Heart left ventricle (tissue), 16 donors: ENCODE measurements at regions not wholly inside any gene's neighbourhood (a gene's known extent, or its start where the extent isn't known, plus 50 kb on each side); places are given as distances from the start of the nearest gene placed in this dataset.

Experiments used
- ATAC-seq, 4 donors: fragments of 200-7000 bp; cut with Tn5 transposase; one replicate each; pipeline ENCODE4 v1.9.1; 2020 to 2022; ENCODE audit warnings: moderate library complexity in 4 of 4, mild to moderate bottlenecking in 3 of 4, moderate number of reproducible peaks in 1 of 4
- DNase-seq, 5 donors: peaks; one replicate each; pipeline ENCODE4 v3.0.0-alpha.2; 2020
- H3K27ac ChIP-seq, 12 donors: fragments of 200-600 bp; sonication (generic) in 4 of 12; one replicate each; pipeline versions ENCODE4 v1.5.0 to v1.8.0; 2016 to 2022; ENCODE audit warnings: mild to moderate bottlenecking in 2 of 12
- H3K27me3 ChIP-seq, 9 donors: fragments of 200-600 bp; sonication (generic) in 2 of 9; one replicate each; pipeline versions ENCODE4 v1.5.1 to v1.8.0; 2016 to 2022; ENCODE audit warnings: mild to moderate bottlenecking in 3 of 9
- H3K36me3 ChIP-seq, 9 donors: fragments of 200-600 bp; sonication (generic) in 2 of 9; one replicate each; pipeline versions ENCODE4 v1.5.0 to v1.8.0; 2018 to 2022; ENCODE audit warnings: mild to moderate bottlenecking in 2 of 9
- H3K4me1 ChIP-seq, 12 donors: fragments of 200-600 bp; sonication (generic) in 4 of 12; one replicate each; pipeline versions ENCODE4 v1.5.0 to v1.8.0; 2016 to 2022; ENCODE audit warnings: mild to moderate bottlenecking in 3 of 12
- H3K4me3 ChIP-seq, 12 donors: fragments of 200-600 bp; sonication (generic) in 4 of 12; one replicate each; pipeline versions ENCODE4 v1.5.0 to v1.8.0; 2017 to 2022; ENCODE audit warnings: mild to moderate bottlenecking in 9 of 12, moderate library complexity in 4 of 12
- H3K9me3 ChIP-seq, 12 donors: fragments of 200-600 bp; sonication (generic) in 4 of 12; one replicate each; pipeline versions ENCODE4 v1.5.0 to v1.8.0; 2016 to 2022; ENCODE audit warnings: mild to moderate bottlenecking in 1 of 12
- POLR2A ChIP-seq, 2 donors: fragments of 450-650 bp; IDR thresholded peaks; one replicate each; pipeline ENCODE4 v1.6.1; 2017; ENCODE audit warnings: antibody characterized with exemption in 2 of 2, mild to moderate bottlenecking in 2 of 2, moderate library complexity in 2 of 2
- WGBS, 4 donors: extraction: QIAGEN DNeasy Blood & Tissue Kit in 2 of 4; methylation state at CpG; one replicate each; pipeline versions ENCODE4 v1.1.5 to v1.1.7; 2013 to 2018; 5-methylcytosine and 5-hydroxymethylcytosine counted together
- intact Hi-C, 10 donors: fragments of 100-400 bp; cut with DNase I; formaldehyde crosslinking; loops; one replicate each; pipeline versions ENCODE4 v1.11.1 to v1.14.2; 2022
- TF ChIP-seq, protein P1 (sequence below), 12 donors: fragments of 200-600 bp; sonication (generic) in 4 of 12; IDR thresholded peaks; one replicate each; pipeline versions ENCODE4 v1.5.0 to v1.8.0; 2018 to 2022; ENCODE audit warnings: antibody characterized with exemption in 12 of 12, mild to moderate bottlenecking in 5 of 12
- donor health status: ischemic (EF 13 %, LVEDD 7.1; RV severe dilation, severe dysfunction).
- donor health status: healthy with polysubstance abuse.
- donor health status: DM: no; HTN: yes; CAD: no.
- donor health status: DM: no; HTN: no; CAD: no.
- donor health status: ischemic (EF 25% LVEDD 6.9; RV normal size, moderate dysfunction).
- donor health status: ischemic (EF 25% LVEDD 5.7; RV mildly dilated, moderate dysfunction).
- donor health status: healthy.
- donor health status: DM: yes; HTN: yes; CAD: no.
- donor health status: ischemic (EF 35%, LVEDD 5.7; RV mildly dilated, moderate dysfunction).
- donor health status: nonischemic (EF 11% LVEDD 7.7; RV severe dilation, severe dysfunction).
- donor health status: DM: yes; HTN: yes; CAD: no.
- donor health status: PGD.
- donor health status: ischemic (EF 29% LVEDD 5.4; RV normal size, mild dysfunction).
- donor health status: nonischemic (EF 23%, LVEDD 6.1; RV moderate dilation, normal function).

DNA sequence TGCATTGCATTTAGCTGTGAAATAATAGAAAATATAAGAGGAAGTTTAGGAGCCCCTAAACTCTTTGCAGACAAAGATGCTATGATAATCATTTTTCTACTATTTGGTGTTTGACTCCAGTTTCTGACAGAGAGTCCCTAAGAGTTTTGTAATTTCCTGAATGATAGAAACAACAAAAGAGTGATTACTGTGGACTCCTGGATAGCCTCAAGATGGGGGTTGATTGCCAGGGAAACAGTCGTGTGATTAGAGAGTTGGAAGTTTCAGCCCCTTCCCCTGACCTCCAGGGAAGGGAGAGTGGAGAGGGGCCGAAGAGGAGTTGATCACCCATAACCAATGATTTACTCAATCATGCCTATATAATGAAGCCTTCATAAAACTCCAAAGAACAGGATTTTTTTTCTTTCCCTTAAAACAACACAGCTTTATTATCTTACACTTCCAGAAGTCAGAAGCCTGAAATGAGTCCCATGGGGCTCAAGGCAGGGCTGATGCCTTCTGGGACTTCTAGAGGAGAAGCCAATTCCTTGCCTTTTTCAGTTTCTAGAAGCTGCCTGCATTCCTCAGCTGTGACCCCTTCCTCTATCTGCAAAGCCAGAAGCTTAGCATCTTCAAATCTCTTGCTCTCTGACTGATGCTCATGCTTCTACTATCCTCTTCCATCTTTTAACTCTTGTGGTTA, 292.3 kb upstream of the ZPLD1 start:
- no peak overlapping the region for H3K4me3 ChIP-seq
- DNase-seq (peak in 1 of 5 donors; percentile 35), ATAC-seq (peak in 2 of 4 donors; percentile 41 to 45)
- no peaks in the 10 kb centered on the region for H3K36me3 ChIP-seq
- WGBS, 4 donors: 39 to 63% (median 49%) methylated on average over 2 of the region's 2 CpGs
- no peaks in the 10 kb centered on the region for H3K9me3 ChIP-seq
- no peaks in the 10 kb centered on the region for H3K27me3 ChIP-seq
- intact Hi-C loops: no loop called here
- peak overlapping the region in 11 of 12 donors; percentile 28 to 77 (median 54) for H3K27ac ChIP-seq
- TF ChIP-seq, protein P1, sequence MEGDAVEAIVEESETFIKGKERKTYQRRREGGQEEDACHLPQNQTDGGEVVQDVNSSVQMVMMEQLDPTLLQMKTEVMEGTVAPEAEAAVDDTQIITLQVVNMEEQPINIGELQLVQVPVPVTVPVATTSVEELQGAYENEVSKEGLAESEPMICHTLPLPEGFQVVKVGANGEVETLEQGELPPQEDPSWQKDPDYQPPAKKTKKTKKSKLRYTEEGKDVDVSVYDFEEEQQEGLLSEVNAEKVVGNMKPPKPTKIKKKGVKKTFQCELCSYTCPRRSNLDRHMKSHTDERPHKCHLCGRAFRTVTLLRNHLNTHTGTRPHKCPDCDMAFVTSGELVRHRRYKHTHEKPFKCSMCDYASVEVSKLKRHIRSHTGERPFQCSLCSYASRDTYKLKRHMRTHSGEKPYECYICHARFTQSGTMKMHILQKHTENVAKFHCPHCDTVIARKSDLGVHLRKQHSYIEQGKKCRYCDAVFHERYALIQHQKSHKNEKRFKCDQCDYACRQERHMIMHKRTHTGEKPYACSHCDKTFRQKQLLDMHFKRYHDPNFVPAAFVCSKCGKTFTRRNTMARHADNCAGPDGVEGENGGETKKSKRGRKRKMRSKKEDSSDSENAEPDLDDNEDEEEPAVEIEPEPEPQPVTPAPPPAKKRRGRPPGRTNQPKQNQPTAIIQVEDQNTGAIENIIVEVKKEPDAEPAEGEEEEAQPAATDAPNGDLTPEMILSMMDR (IDR thresholded peaks at IDR 0.05): no peak
- no peak for TF ChIP-seq POLR2A (IDR thresholded peaks at IDR 0.05)
- H3K4me1 ChIP-seq: peaks cover 0 to 28% (median 12%) of the 10 kb centered on the region in 12 donors

DNA sequence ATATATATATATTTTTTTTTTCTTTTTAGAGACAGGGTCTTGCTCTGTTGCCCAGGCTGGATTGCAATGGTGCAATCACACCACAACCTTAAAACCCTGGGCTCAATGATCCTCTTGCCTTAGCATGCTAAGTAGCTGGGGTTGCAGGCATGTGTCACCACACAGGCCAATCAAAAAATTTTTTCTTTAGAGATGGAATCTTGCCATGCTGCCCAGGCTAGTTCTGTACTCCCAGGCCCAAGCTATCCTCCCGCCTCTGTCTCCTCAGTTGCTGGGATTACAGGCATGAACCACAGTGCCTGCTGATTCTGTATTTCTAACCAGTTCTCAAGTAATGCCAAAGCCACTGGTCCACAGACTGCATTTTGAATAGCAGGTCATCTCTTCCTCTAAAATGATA, 291.3 kb upstream of the ZPLD1 start:
- H3K27ac ChIP-seq: peak overlapping the region in 2 of 12 donors; percentile 25 to 31
- WGBS, 4 donors: 95 to 100% (median 97%) methylated on average over 1 of the region's 1 CpG
- no peaks in the 10 kb centered on the region for H3K36me3 ChIP-seq
- ATAC-seq (no peak), DNase-seq (no peak)
- no peaks in the 10 kb centered on the region for H3K9me3 ChIP-seq
- no peak overlapping the region for H3K4me3 ChIP-seq
- no peaks in the 10 kb centered on the region for H3K27me3 ChIP-seq
- peaks cover 0 to 28% (median 12%) of the 10 kb centered on the region in 12 donors for H3K4me1 ChIP-seq
- intact Hi-C loops: no loop called here
- TF ChIP-seq, protein P1 (IDR thresholded peaks at IDR 0.05): no peak
- TF ChIP-seq POLR2A (IDR thresholded peaks at IDR 0.05): no peak

DNA sequence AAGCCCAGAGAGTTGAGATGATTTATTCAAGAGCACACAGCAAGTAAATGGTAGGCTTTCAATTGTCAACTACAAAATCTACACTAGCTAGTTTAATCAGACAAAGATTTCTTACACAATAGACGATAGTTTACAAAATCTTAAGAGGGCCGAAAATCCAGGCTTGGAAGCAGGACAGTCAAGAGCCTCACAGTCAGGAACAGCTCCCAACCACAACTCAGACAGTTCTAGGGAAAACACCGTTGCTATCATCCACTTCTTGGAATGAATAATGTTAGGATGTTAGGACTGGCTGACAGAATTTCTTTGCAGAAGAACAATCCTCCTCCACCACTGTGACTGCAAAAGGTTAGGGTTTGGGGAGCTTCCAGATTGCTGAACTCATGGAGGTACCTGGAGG, 290.8 kb upstream of the ZPLD1 start:
- Histone ChIP-seq H3K27ac (peak overlapping the region in 2 of 12 donors; percentile 25 to 31), H3K4me3 (no peak overlapping the region), H3K9me3 (no peaks in the 10 kb centered on the region), H3K27me3 (no peaks in the 10 kb centered on the region), H3K4me1 (peaks cover 0 to 28% (median 12%) of the 10 kb centered on the region in 12 donors), H3K36me3 (no peaks in the 10 kb centered on the region)
- peak in 3 of 4 donors; percentile 17 to 32 (median 31) for ATAC-seq
- TF ChIP-seq POLR2A (IDR thresholded peaks at IDR 0.05): no peak
- TF ChIP-seq, protein P1 (IDR thresholded peaks at IDR 0.05): no peak
- no peak for DNase-seq
- intact Hi-C loops: no loop called here
- WGBS, 4 donors: 78 to 83% (median 79%) methylated on average over 3 of the region's 3 CpGs

DNA sequence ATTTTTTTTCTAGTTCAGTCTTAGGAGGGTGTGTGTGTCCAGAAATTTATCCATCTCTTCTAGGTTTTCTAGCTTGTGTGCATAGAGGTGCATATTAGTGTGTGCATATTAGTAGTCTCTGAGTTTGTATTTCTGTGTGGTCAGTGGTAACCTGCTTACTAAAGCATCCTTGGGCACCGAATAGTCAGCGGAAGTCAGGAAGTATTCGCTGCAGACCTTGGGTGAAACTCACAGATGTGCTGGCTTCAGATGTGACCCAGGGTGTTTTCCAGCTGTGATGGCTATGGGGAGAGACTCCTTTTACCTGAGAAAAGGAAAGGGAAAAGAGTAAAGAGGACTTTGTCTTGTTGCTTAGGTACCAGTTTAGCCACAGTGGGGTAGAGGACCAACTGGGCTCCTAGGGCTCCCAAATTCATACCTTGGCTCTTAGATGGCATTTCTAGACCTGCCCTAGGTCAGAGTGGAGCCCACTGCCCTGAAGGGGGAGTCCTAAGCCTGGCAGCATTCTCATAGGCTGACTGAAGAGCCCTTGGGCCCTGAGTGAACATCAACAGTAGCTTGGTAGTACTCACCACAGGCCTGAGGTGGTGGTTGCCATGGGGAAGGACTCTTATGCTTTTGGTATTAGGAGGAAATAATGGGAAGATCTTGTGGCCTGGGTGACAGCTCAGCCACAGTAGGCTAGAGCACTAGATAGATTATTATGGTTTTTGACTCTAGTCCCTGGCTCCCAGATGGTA, 286.0 kb upstream of the ZPLD1 start:
- Histone ChIP-seq H3K27me3 (no peaks in the 10 kb centered on the region), H3K9me3 (peaks cover 0 to 16% (median 0%) of the 10 kb centered on the region in 12 donors), H3K4me3 (no peak overlapping the region), H3K4me1 (no peaks in the 10 kb centered on the region), H3K36me3 (no peaks in the 10 kb centered on the region), H3K27ac (no peak overlapping the region)
- DNase-seq (no peak), ATAC-seq (no peak)
- intact Hi-C loops: no loop called here
- TF ChIP-seq, protein P1 (IDR thresholded peaks at IDR 0.05): no peak
- TF ChIP-seq POLR2A (IDR thresholded peaks at IDR 0.05): no peak
- WGBS, 4 donors: 92 to 97% (median 97%) methylated on average over 3 of the region's 3 CpGs
